ENCODE measurements at regions not wholly inside any gene's neighbourhood (a gene's known extent, or its start where the extent isn't known, plus 50 kb on each side); places are given as distances from the start of the nearest gene placed in this dataset.

DNA sequence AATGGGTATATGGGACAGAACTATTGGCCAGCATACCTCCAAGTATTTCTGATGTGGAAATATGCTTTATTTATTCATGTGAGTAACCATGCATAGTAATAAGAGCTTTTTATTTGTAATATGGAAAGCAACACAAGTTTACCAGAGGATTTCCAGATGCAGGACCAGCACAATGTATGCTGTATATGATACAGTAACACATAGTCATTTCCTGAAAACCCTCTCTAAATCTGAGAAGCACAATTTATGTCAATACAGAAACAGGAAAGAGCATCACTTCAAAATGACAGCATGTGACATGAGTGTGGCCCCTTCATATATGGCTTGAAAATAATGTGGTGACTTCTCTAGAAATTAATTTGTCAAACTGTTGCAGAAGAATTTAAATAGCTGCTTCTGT, 1134.7 kb upstream of the ADGRL2 start:
- no peaks in the 10 kb centered on the region for H3K36me3 ChIP-seq (replicated peaks; ENCODE audit: insufficient read depth, low read length)
- no peaks in the 10 kb centered on the region for H4K20me1 ChIP-seq (ENCODE audit: insufficient read depth, low read length)
- H3K27ac ChIP-seq (ENCODE audit: low read length): no peak overlapping the region
- no peaks in the 10 kb centered on the region for H3K4me1 ChIP-seq (ENCODE audit: low read length)
- no peaks in the 10 kb centered on the region for H3F3A ChIP-seq (ENCODE audit: insufficient read depth, low read length)
- H3K9me3 ChIP-seq (replicated peaks; ENCODE audit: insufficient read depth, low read length): no peaks in the 10 kb centered on the region
- no peaks in the 10 kb centered on the region for H3K27me3 ChIP-seq (replicated peaks; ENCODE audit: insufficient read depth, low read length)
- H3K4me2 ChIP-seq (ENCODE audit: low read depth, low read length): no peak overlapping the region
- H3K9ac ChIP-seq (ENCODE audit: low read length): no peak overlapping the region
- H3K79me2 ChIP-seq (ENCODE audit: low read length): no peaks in the 10 kb centered on the region
- no peak overlapping the region for H2AFZ ChIP-seq (ENCODE audit: low read length)
- DNase-seq: no peak
- TF ChIP-seq EZH2 (optimal IDR thresholded peaks at IDR 0.05; ENCODE audit: low read depth, low read length) (no peak), EZH2phosphoT487 (IDR thresholded peaks at IDR 0.05; ENCODE audit: low read length) (no peak)
- TF ChIP-seq, protein P1, sequence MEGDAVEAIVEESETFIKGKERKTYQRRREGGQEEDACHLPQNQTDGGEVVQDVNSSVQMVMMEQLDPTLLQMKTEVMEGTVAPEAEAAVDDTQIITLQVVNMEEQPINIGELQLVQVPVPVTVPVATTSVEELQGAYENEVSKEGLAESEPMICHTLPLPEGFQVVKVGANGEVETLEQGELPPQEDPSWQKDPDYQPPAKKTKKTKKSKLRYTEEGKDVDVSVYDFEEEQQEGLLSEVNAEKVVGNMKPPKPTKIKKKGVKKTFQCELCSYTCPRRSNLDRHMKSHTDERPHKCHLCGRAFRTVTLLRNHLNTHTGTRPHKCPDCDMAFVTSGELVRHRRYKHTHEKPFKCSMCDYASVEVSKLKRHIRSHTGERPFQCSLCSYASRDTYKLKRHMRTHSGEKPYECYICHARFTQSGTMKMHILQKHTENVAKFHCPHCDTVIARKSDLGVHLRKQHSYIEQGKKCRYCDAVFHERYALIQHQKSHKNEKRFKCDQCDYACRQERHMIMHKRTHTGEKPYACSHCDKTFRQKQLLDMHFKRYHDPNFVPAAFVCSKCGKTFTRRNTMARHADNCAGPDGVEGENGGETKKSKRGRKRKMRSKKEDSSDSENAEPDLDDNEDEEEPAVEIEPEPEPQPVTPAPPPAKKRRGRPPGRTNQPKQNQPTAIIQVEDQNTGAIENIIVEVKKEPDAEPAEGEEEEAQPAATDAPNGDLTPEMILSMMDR (IDR thresholded peaks at IDR 0.05; ENCODE audit: low read length): no peak
- H3K9me2 ChIP-seq (replicated peaks; ENCODE audit: insufficient read depth, low read length): no peaks in the 10 kb centered on the region
- no peak overlapping the region for H3K4me3 ChIP-seq (ENCODE audit: low read length)

DNA sequence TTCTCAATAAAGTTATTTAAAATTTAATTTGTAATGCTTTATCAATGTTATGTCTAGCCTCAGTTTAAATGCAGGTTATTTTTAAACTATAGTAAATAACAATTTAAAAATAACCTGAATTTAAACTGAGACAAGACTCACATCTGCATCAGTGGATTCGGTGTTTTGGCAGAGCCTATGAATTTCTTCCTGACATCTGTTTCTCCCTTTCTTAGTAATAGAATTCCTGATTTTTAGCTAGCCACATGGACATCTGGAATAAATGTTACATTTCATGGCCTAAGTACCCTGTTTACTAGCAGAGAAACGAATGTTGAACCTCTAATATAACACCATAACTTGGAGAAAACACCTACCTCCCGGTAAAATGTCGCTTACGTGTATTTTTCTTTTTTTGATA, 1141.6 kb upstream of the ADGRL2 start:
- no peaks in the 10 kb centered on the region for H3K27me3 ChIP-seq (replicated peaks; ENCODE audit: insufficient read depth, low read length)
- H4K20me1 ChIP-seq (ENCODE audit: insufficient read depth, low read length): no peaks in the 10 kb centered on the region
- H3F3A ChIP-seq (ENCODE audit: insufficient read depth, low read length): no peaks in the 10 kb centered on the region
- no peak overlapping the region for H3K9ac ChIP-seq (ENCODE audit: low read length)
- no peak for TF ChIP-seq EZH2phosphoT487 (IDR thresholded peaks at IDR 0.05; ENCODE audit: low read length)
- TF ChIP-seq, protein P1 (IDR thresholded peaks at IDR 0.05; ENCODE audit: low read length): no peak
- no peak for TF ChIP-seq EZH2 (optimal IDR thresholded peaks at IDR 0.05; ENCODE audit: low read depth, low read length)
- no peaks in the 10 kb centered on the region for H3K36me3 ChIP-seq (replicated peaks; ENCODE audit: insufficient read depth, low read length)
- no peak overlapping the region for H3K4me3 ChIP-seq (ENCODE audit: low read length)
- H3K79me2 ChIP-seq (ENCODE audit: low read length): no peaks in the 10 kb centered on the region
- no peak for DNase-seq
- H3K4me2 ChIP-seq (ENCODE audit: low read depth, low read length): no peak overlapping the region
- no peaks in the 10 kb centered on the region for H3K4me1 ChIP-seq (ENCODE audit: low read length)
- H2AFZ ChIP-seq (ENCODE audit: low read length): no peak overlapping the region
- no peak overlapping the region for H3K27ac ChIP-seq (ENCODE audit: low read length)
- no peaks in the 10 kb centered on the region for H3K9me3 ChIP-seq (replicated peaks; ENCODE audit: insufficient read depth, low read length)
- no peaks in the 10 kb centered on the region for H3K9me2 ChIP-seq (replicated peaks; ENCODE audit: insufficient read depth, low read length)

DNA sequence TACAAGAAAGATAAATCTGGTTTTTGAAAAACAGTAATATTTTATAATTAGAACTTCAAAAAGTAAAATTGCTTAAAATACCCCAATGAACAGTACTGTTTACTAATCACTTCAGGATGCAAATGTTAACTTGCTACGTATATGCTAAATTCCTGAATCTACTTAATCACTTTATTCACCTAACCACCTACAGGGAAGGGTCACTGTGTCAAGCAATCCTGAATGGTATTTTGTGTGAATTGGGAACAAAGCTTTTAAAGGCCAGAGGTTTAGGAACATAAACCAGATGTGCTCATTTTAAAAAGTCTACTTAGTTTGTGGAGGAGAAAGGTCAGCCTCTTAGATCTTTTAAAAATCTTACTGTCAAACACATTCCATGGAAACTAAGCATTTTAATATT, 1143.0 kb upstream of the ADGRL2 start:
- Histone ChIP-seq H4K20me1 (ENCODE audit: insufficient read depth, low read length) (no peaks in the 10 kb centered on the region), H3K4me2 (ENCODE audit: low read depth, low read length) (no peak overlapping the region), H2AFZ (ENCODE audit: low read length) (no peak overlapping the region), H3K4me1 (ENCODE audit: low read length) (no peaks in the 10 kb centered on the region), H3F3A (ENCODE audit: insufficient read depth, low read length) (no peaks in the 10 kb centered on the region), H3K27ac (ENCODE audit: low read length) (no peak overlapping the region), H3K4me3 (ENCODE audit: low read length) (no peak overlapping the region), H3K27me3 (replicated peaks; ENCODE audit: insufficient read depth, low read length) (no peaks in the 10 kb centered on the region), H3K9me2 (replicated peaks; ENCODE audit: insufficient read depth, low read length) (no peaks in the 10 kb centered on the region), H3K79me2 (ENCODE audit: low read length) (no peaks in the 10 kb centered on the region), H3K9ac (ENCODE audit: low read length) (no peak overlapping the region), H3K36me3 (replicated peaks; ENCODE audit: insufficient read depth, low read length) (no peaks in the 10 kb centered on the region), H3K9me3 (replicated peaks; ENCODE audit: insufficient read depth, low read length) (no peaks in the 10 kb centered on the region)
- no peak for DNase-seq
- no peak for TF ChIP-seq EZH2 (optimal IDR thresholded peaks at IDR 0.05; ENCODE audit: low read depth, low read length)
- TF ChIP-seq, protein P1 (IDR thresholded peaks at IDR 0.05; ENCODE audit: low read length): no peak
- no peak for TF ChIP-seq EZH2phosphoT487 (IDR thresholded peaks at IDR 0.05; ENCODE audit: low read length)

Data from MM.1S (cell line).